Astrocyte (in vitro differentiated cells and primary cell): ENCODE measurements at regions not wholly inside any gene's neighbourhood (a gene's known extent, or its start where the extent isn't known, plus 50 kb on each side); places are given as distances from the start of the nearest gene placed in this dataset.

Experiments used
- CTCF ChIP-seq: IDR thresholded peaks from 2 replicates; pipeline ENCODE4 v1.5.1; 2011; ENCODE audit warnings: low read depth, mild to moderate bottlenecking, inconsistent platforms, low read length, moderate library complexity; ENCODE audit not compliant: insufficient read depth
- EZH2 ChIP-seq: IDR thresholded peaks from 2 replicates; pipeline ENCODE4 v1.6.1; 2012; ENCODE audit warnings: mild to moderate bottlenecking, low read length, inconsistent platforms; ENCODE audit not compliant: insufficient read depth

- TF ChIP-seq CTCF = no peak
- TF ChIP-seq EZH2 = no peak
Measured at GRCh38 chrX:39672405-39672804, 425.4 kb downstream of the BCOR start.
